ENCODE measurements at regions not wholly inside any gene's neighbourhood (a gene's known extent, or its start where the extent isn't known, plus 50 kb on each side); places are given as distances from the start of the nearest gene placed in this dataset.

- H3K27ac Mint-ChIP-seq, result no peak overlapping the region
- H3K4me3 Mint-ChIP-seq, result no peak overlapping the region
- H3K27me3 Mint-ChIP-seq, result no peaks in the 10 kb centered on the region
- DNase-seq (no peak), ATAC-seq (replicated peaks in 1 of 4) (no peak)
- Histone ChIP-seq H3K4me3 (ENCODE audit: control insufficient read depth in 1 of 2, extremely low read depth in 1 of 2, low read length in 1 of 2) (no peak overlapping the region), H3K27ac (ENCODE audit: low read length) (no peak overlapping the region), H3K36me3 (ENCODE audit: control insufficient read depth in 2 of 2, extremely low read depth in 1 of 2, insufficient read depth in 1 of 2, low read length in 1 of 2) (no peaks in the 10 kb centered on the region), H3K9me3 (no peaks in the 10 kb centered on the region), H3K27me3 (replicated peaks in 1 of 2; ENCODE audit: control insufficient read depth in 2 of 2, extremely low read depth in 1 of 2, insufficient read depth in 2 of 2, low read length in 1 of 2) (no peaks in the 10 kb centered on the region), H3K4me1 (ENCODE audit: control insufficient read depth in 1 of 2, extremely low read depth in 1 of 2, insufficient read depth in 2 of 2, low read length in 2 of 2) (no peaks in the 10 kb centered on the region)
- H3K36me3 Mint-ChIP-seq, result no peaks in the 10 kb centered on the region
- peaks cover 0 to 3% (median 0%) of the 10 kb centered on the region in 3 donors for H3K9me3 Mint-ChIP-seq
- POLR2A ChIA-PET, result no interaction called here
- no peaks in the 10 kb centered on the region for H3K4me1 Mint-ChIP-seq
- CTCF ChIA-PET, result no interaction called here
- 100% methylated on average over 1 of the region's 3 CpGs for WGBS (ENCODE audit: insufficient coverage)
These were observed 1388.3 kb upstream of the C9orf72 start for GRCh38 chr9:28961623-28962022.

- POLR2A ChIA-PET, result no interaction called here
- Mint-ChIP-seq H3K27me3 (no peaks in the 10 kb centered on the region), H3K27ac (no peak overlapping the region), H3K36me3 (no peaks in the 10 kb centered on the region), H3K9me3 (peaks cover 6 to 8% (median 7%) of the 10 kb centered on the region in 3 donors), H3K4me3 (no peak overlapping the region), H3K4me1 (no peaks in the 10 kb centered on the region)
- Histone ChIP-seq H3K4me3 (ENCODE audit: control insufficient read depth in 1 of 2, extremely low read depth in 1 of 2, low read length in 1 of 2) (no peak overlapping the region), H3K9me3 (no peaks in the 10 kb centered on the region), H3K27me3 (replicated peaks in 1 of 2; ENCODE audit: control insufficient read depth in 2 of 2, extremely low read depth in 1 of 2, insufficient read depth in 2 of 2, low read length in 1 of 2) (no peaks in the 10 kb centered on the region), H3K36me3 (ENCODE audit: control insufficient read depth in 2 of 2, extremely low read depth in 1 of 2, insufficient read depth in 1 of 2, low read length in 1 of 2) (no peaks in the 10 kb centered on the region), H3K4me1 (ENCODE audit: control insufficient read depth in 1 of 2, extremely low read depth in 1 of 2, insufficient read depth in 2 of 2, low read length in 2 of 2) (no peaks in the 10 kb centered on the region), H3K27ac (ENCODE audit: low read length) (no peak overlapping the region)
- CTCF ChIA-PET, result interaction anchor here in 1 of 2 donors (0.9 kb wide), 1 partner anchor 12 kb away, joined by 3 read pairs; no protein-coding TSS in a partner anchor
- DNase-seq (no peak), ATAC-seq (replicated peaks in 1 of 4) (no peak)
These were observed 1393.9 kb upstream of the C9orf72 start for GRCh38 chr9:28967226-28967625.

GRCh38 chr9:28970241-28970654 is 1397.0 kb upstream of the C9orf72 start:
- H3K36me3 ChIP-seq (ENCODE audit: control insufficient read depth in 2 of 2, extremely low read depth in 1 of 2, insufficient read depth in 1 of 2, low read length in 1 of 2), result no peaks in the 10 kb centered on the region
- no peak for DNase-seq
- H3K9me3 Mint-ChIP-seq, result peaks cover 12 to 16% (median 13%) of the 10 kb centered on the region in 3 donors
- H3K4me3 ChIP-seq (ENCODE audit: control insufficient read depth in 1 of 2, extremely low read depth in 1 of 2, low read length in 1 of 2), result no peak overlapping the region
- H3K27me3 Mint-ChIP-seq, result no peaks in the 10 kb centered on the region
- ATAC-seq (replicated peaks in 1 of 4), result no peak
- WGBS (ENCODE audit: insufficient coverage), result no CpG with 5 or more reads among the region's 3 CpGs
- H3K4me1 Mint-ChIP-seq, result no peaks in the 10 kb centered on the region
- no peaks in the 10 kb centered on the region for H3K27me3 ChIP-seq (replicated peaks in 1 of 2; ENCODE audit: control insufficient read depth in 2 of 2, extremely low read depth in 1 of 2, insufficient read depth in 2 of 2, low read length in 1 of 2)
- no peak overlapping the region for H3K27ac Mint-ChIP-seq
- CTCF ChIA-PET, result no interaction called here
- no peaks in the 10 kb centered on the region for H3K36me3 Mint-ChIP-seq
- no peaks in the 10 kb centered on the region for H3K9me3 ChIP-seq
- POLR2A ChIA-PET, result no interaction called here
- H3K4me1 ChIP-seq (ENCODE audit: control insufficient read depth in 1 of 2, extremely low read depth in 1 of 2, insufficient read depth in 2 of 2, low read length in 2 of 2), result no peaks in the 10 kb centered on the region
- H3K27ac ChIP-seq (ENCODE audit: low read length), result no peak overlapping the region
- no peak overlapping the region for H3K4me3 Mint-ChIP-seq

DNA sequence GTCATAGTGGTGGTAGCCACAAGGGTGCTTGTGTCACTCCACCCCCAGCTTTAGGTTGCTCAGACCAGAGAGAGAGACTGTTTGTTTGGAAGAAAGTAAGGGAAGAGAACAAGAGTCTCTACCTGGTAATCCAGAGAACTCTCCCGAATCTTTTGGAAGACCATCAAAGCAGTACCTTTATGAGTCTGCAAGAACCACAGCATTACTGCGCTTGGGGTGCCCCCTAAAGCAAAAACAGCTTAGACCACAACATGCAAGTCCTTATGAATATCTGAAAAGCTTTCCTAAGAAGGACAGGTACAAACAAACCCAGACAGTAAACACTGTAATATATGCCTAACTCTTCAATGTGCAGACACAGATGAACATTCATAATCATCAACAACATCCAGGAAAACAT is 1398.6 kb upstream of the C9orf72 start:
- no peaks in the 10 kb centered on the region for H3K4me1 Mint-ChIP-seq
- H3K36me3 Mint-ChIP-seq, result no peaks in the 10 kb centered on the region
- no peak for DNase-seq
- H3K9me3 Mint-ChIP-seq, result peaks cover 12 to 16% (median 13%) of the 10 kb centered on the region in 3 donors
- Histone ChIP-seq H3K36me3 (ENCODE audit: control insufficient read depth in 2 of 2, extremely low read depth in 1 of 2, insufficient read depth in 1 of 2, low read length in 1 of 2) (no peaks in the 10 kb centered on the region), H3K9me3 (no peaks in the 10 kb centered on the region), H3K27ac (ENCODE audit: low read length) (no peak overlapping the region), H3K4me3 (ENCODE audit: control insufficient read depth in 1 of 2, extremely low read depth in 1 of 2, low read length in 1 of 2) (no peak overlapping the region), H3K4me1 (ENCODE audit: control insufficient read depth in 1 of 2, extremely low read depth in 1 of 2, insufficient read depth in 2 of 2, low read length in 2 of 2) (no peaks in the 10 kb centered on the region), H3K27me3 (replicated peaks in 1 of 2; ENCODE audit: control insufficient read depth in 2 of 2, extremely low read depth in 1 of 2, insufficient read depth in 2 of 2, low read length in 1 of 2) (no peaks in the 10 kb centered on the region)
- ATAC-seq (replicated peaks in 1 of 4), result no peak
- ChIA-PET POLR2A (no interaction called here), CTCF (no interaction called here)
- WGBS (ENCODE audit: insufficient coverage), result 38% methylated on average over 2 of the region's 2 CpGs
- H3K27ac Mint-ChIP-seq, result no peak overlapping the region
- no peak overlapping the region for H3K4me3 Mint-ChIP-seq
- H3K27me3 Mint-ChIP-seq, result no peaks in the 10 kb centered on the region

GRCh38 chr9:28976250-28976649 is 1403.0 kb upstream of the C9orf72 start:
- no peaks in the 10 kb centered on the region for H3K4me1 Mint-ChIP-seq
- H3K9me3 ChIP-seq, result no peaks in the 10 kb centered on the region
- CTCF ChIA-PET, result interaction anchor here in 1 of 2 donors (0.5 kb wide), 1 partner anchor 804 kb away, joined by 3 read pairs; no protein-coding TSS in a partner anchor
- peaks cover 4 to 9% (median 9%) of the 10 kb centered on the region in 3 donors for H3K9me3 Mint-ChIP-seq
- no peak overlapping the region for H3K4me3 Mint-ChIP-seq
- no peaks in the 10 kb centered on the region for H3K36me3 ChIP-seq (ENCODE audit: control insufficient read depth in 2 of 2, extremely low read depth in 1 of 2, insufficient read depth in 1 of 2, low read length in 1 of 2)
- no peak overlapping the region for H3K27ac Mint-ChIP-seq
- no peak overlapping the region for H3K27ac ChIP-seq (ENCODE audit: low read length)
- no peaks in the 10 kb centered on the region for H3K27me3 ChIP-seq (replicated peaks in 1 of 2; ENCODE audit: control insufficient read depth in 2 of 2, extremely low read depth in 1 of 2, insufficient read depth in 2 of 2, low read length in 1 of 2)
- DNase-seq (no peak), ATAC-seq (replicated peaks in 1 of 4) (no peak)
- H3K27me3 Mint-ChIP-seq, result no peaks in the 10 kb centered on the region
- POLR2A ChIA-PET, result no interaction called here
- H3K4me3 ChIP-seq (ENCODE audit: control insufficient read depth in 1 of 2, extremely low read depth in 1 of 2, low read length in 1 of 2), result no peak overlapping the region
- H3K4me1 ChIP-seq (ENCODE audit: control insufficient read depth in 1 of 2, extremely low read depth in 1 of 2, insufficient read depth in 2 of 2, low read length in 2 of 2), result no peaks in the 10 kb centered on the region
- no peaks in the 10 kb centered on the region for H3K36me3 Mint-ChIP-seq

- Mint-ChIP-seq H3K27ac (no peak overlapping the region), H3K27me3 (no peaks in the 10 kb centered on the region), H3K4me3 (no peak overlapping the region), H3K9me3 (peaks cover 4 to 9% (median 9%) of the 10 kb centered on the region in 3 donors), H3K36me3 (no peaks in the 10 kb centered on the region), H3K4me1 (no peaks in the 10 kb centered on the region)
- no CpG with 5 or more reads among the region's 1 CpG for WGBS (ENCODE audit: insufficient coverage)
- Histone ChIP-seq H3K4me3 (ENCODE audit: control insufficient read depth in 1 of 2, extremely low read depth in 1 of 2, low read length in 1 of 2) (no peak overlapping the region), H3K4me1 (ENCODE audit: control insufficient read depth in 1 of 2, extremely low read depth in 1 of 2, insufficient read depth in 2 of 2, low read length in 2 of 2) (no peaks in the 10 kb centered on the region), H3K27me3 (replicated peaks in 1 of 2; ENCODE audit: control insufficient read depth in 2 of 2, extremely low read depth in 1 of 2, insufficient read depth in 2 of 2, low read length in 1 of 2) (no peaks in the 10 kb centered on the region), H3K27ac (ENCODE audit: low read length) (no peak overlapping the region), H3K36me3 (ENCODE audit: control insufficient read depth in 2 of 2, extremely low read depth in 1 of 2, insufficient read depth in 1 of 2, low read length in 1 of 2) (no peaks in the 10 kb centered on the region), H3K9me3 (no peaks in the 10 kb centered on the region)
- ChIA-PET CTCF (no interaction called here), POLR2A (no interaction called here)
- ATAC-seq (replicated peaks in 1 of 4) (no peak), DNase-seq (no peak)
These were observed 1403.4 kb upstream of the C9orf72 start for GRCh38 chr9:28976684-28977083.

- Histone ChIP-seq H3K27me3 (replicated peaks in 1 of 2; ENCODE audit: control insufficient read depth in 2 of 2, extremely low read depth in 1 of 2, insufficient read depth in 2 of 2, low read length in 1 of 2) (no peaks in the 10 kb centered on the region), H3K36me3 (ENCODE audit: control insufficient read depth in 2 of 2, extremely low read depth in 1 of 2, insufficient read depth in 1 of 2, low read length in 1 of 2) (no peaks in the 10 kb centered on the region), H3K4me3 (ENCODE audit: control insufficient read depth in 1 of 2, extremely low read depth in 1 of 2, low read length in 1 of 2) (no peak overlapping the region), H3K9me3 (no peaks in the 10 kb centered on the region), H3K4me1 (ENCODE audit: control insufficient read depth in 1 of 2, extremely low read depth in 1 of 2, insufficient read depth in 2 of 2, low read length in 2 of 2) (no peaks in the 10 kb centered on the region), H3K27ac (ENCODE audit: low read length) (no peak overlapping the region)
- no peak overlapping the region for H3K4me3 Mint-ChIP-seq
- H3K27me3 Mint-ChIP-seq, result no peaks in the 10 kb centered on the region
- H3K27ac Mint-ChIP-seq, result no peak overlapping the region
- ChIA-PET POLR2A (no interaction called here), CTCF (no interaction called here)
- no peaks in the 10 kb centered on the region for H3K36me3 Mint-ChIP-seq
- no CpG with 5 or more reads among the region's 1 CpG for WGBS (ENCODE audit: insufficient coverage)
- no peak for ATAC-seq (replicated peaks in 1 of 4)
- peaks cover 0 to 3% (median 2%) of the 10 kb centered on the region in 3 donors for H3K9me3 Mint-ChIP-seq
- H3K4me1 Mint-ChIP-seq, result no peaks in the 10 kb centered on the region
- no peak for DNase-seq
These were observed 1407.8 kb upstream of the C9orf72 start for GRCh38 chr9:28981129-28981528.

Data from T-cell (primary cell).